Tibial nerve (tissue), 4 donors: ENCODE measurements at regions not wholly inside any gene's neighbourhood (a gene's known extent, or its start where the extent isn't known, plus 50 kb on each side); places are given as distances from the start of the nearest gene placed in this dataset.

ENCODE experiments used
- DNase-seq, 2 donors: peaks; one replicate each; pipeline ENCODE4 v3.0.0-alpha.2; 2019; ENCODE audit warnings: low spot score in 2 of 2
- H3K27ac ChIP-seq, 4 donors: fragments of 200-600 bp; sonication (generic) in 3 of 4; one replicate each; pipeline ENCODE4 v1.5.1; 2017 to 2019; ENCODE audit warnings: mild to moderate bottlenecking in 1 of 4
- H3K27me3 ChIP-seq, 2 donors: fragments of 200-600 bp; sonication (generic) in 1 of 2; one replicate each; pipeline versions ENCODE4 v1.5.1 to v1.6.0; 2017 to 2019
- H3K36me3 ChIP-seq, 3 donors: fragments of 200-600 bp; sonication (generic); one replicate each; pipeline ENCODE4 v1.5.1; 2018 to 2019
- H3K4me1 ChIP-seq, 4 donors: fragments of 200-600 bp; sonication (generic) in 3 of 4; one replicate each; pipeline ENCODE4 v1.5.1; 2017 to 2019
- H3K4me3 ChIP-seq, 4 donors: fragments of 200-600 bp; sonication (generic) in 3 of 4; one replicate each; pipeline ENCODE4 v1.5.1; 2017 to 2019; ENCODE audit warnings: mild to moderate bottlenecking in 1 of 4, moderate library complexity in 1 of 4
- H3K9me3 ChIP-seq, 4 donors: fragments of 200-600 bp; sonication (generic) in 3 of 4; one replicate each; pipeline ENCODE4 v1.5.1; 2017 to 2019
- CTCF ChIP-seq, 5 experiments: fragments of 200-600 bp in 3 of 5; fragments of 450-650 bp in 2 of 5; sonication (generic) in 3 of 5; IDR thresholded peaks; one replicate each; pipeline ENCODE4 v1.5.1; 2016 to 2019; ENCODE audit warnings: antibody characterized with exemption in 5 of 5, mild to moderate bottlenecking in 3 of 5, moderate library complexity in 2 of 5
- EP300 ChIP-seq, 2 donors: sonication (generic); formaldehyde crosslinking; IDR thresholded peaks; one replicate each; pipeline ENCODE4 v1.6.1; 2017; ENCODE audit warnings: antibody characterized with exemption in 2 of 2, mild to moderate bottlenecking in 1 of 2
- POLR2A ChIP-seq, 2 donors: fragments of 450-650 bp; IDR thresholded peaks; one replicate each; pipeline ENCODE4 v1.6.1; 2017; ENCODE audit warnings: antibody characterized with exemption in 2 of 2, mild to moderate bottlenecking in 2 of 2, moderate library complexity in 2 of 2
- WGBS, 2 donors: methylation state at CpG; one replicate each; pipeline ENCODE4 v1.1.5; 2018; 5-methylcytosine and 5-hydroxymethylcytosine counted together

- no peak overlapping the region for H3K4me3 ChIP-seq
- H3K36me3 ChIP-seq, result no peaks in the 10 kb centered on the region
- no peaks in the 10 kb centered on the region for H3K9me3 ChIP-seq
- peaks cover 0 to 26% (median 18%) of the 10 kb centered on the region in 4 donors for H3K4me1 ChIP-seq
- TF ChIP-seq CTCF (IDR thresholded peaks at IDR 0.05), result no peak
- no peak for TF ChIP-seq EP300 (IDR thresholded peaks at IDR 0.05)
- no peak for TF ChIP-seq POLR2A (IDR thresholded peaks at IDR 0.05)
- 91 to 93% methylated on average over 8 to 11 of the region's 12 CpGs for WGBS, 2 donors
- no peaks in the 10 kb centered on the region for H3K27me3 ChIP-seq
- no peak for DNase-seq
- no peak overlapping the region for H3K27ac ChIP-seq
Measured at GRCh38 chr7:426510-426909, 93.1 kb downstream of the PDGFA start.

GRCh38 chr7:427506-428103 lies 92.0 kb downstream of the PDGFA start:
- no peak overlapping the region for H3K4me3 ChIP-seq
- DNase-seq, result no peak
- H3K27ac ChIP-seq, result no peak overlapping the region
- H3K9me3 ChIP-seq, result no peaks in the 10 kb centered on the region
- peaks cover 0 to 26% (median 18%) of the 10 kb centered on the region in 4 donors for H3K4me1 ChIP-seq
- no peaks in the 10 kb centered on the region for H3K27me3 ChIP-seq
- no peaks in the 10 kb centered on the region for H3K36me3 ChIP-seq
- TF ChIP-seq EP300 (IDR thresholded peaks at IDR 0.05) (no peak), CTCF (IDR thresholded peaks at IDR 0.05) (no peak)
- 93 to 94% methylated on average over 18 of the region's 18 CpGs for WGBS, 2 donors

- TF ChIP-seq CTCF (IDR thresholded peaks at IDR 0.05) (no peak), POLR2A (IDR thresholded peaks at IDR 0.05) (no peak), EP300 (IDR thresholded peaks at IDR 0.05) (no peak)
- DNase-seq, result no peak
- 96 to 97% methylated on average over 18 of the region's 18 CpGs for WGBS, 2 donors
Measured at GRCh38 chr7:428387-428786, 91.3 kb downstream of the PDGFA start.

GRCh38 chr7:428927-429827 lies 90.5 kb downstream of the PDGFA start:
- WGBS, 2 donors, result 93 to 94% methylated on average over 47 to 48 of the region's 48 CpGs
- Histone ChIP-seq H3K27me3 (no peaks in the 10 kb centered on the region), H3K9me3 (no peaks in the 10 kb centered on the region), H3K27ac (no peak overlapping the region), H3K36me3 (no peaks in the 10 kb centered on the region), H3K4me3 (no peak overlapping the region), H3K4me1 (peaks cover 0 to 19% (median 17%) of the 10 kb centered on the region in 4 donors)
- DNase-seq, result no peak
- no peak for TF ChIP-seq POLR2A (IDR thresholded peaks at IDR 0.05)

More at GRCh38 chr7:428387-428786, 91.3 kb downstream of the PDGFA start:
- Histone ChIP-seq H3K9me3 (no peaks in the 10 kb centered on the region), H3K27me3 (no peaks in the 10 kb centered on the region), H3K27ac (no peak overlapping the region), H3K4me3 (no peak overlapping the region), H3K36me3 (no peaks in the 10 kb centered on the region), H3K4me1 (peaks cover 0 to 26% (median 18%) of the 10 kb centered on the region in 4 donors)

GRCh38 chr7:429828-430180 lies 89.8 kb downstream of the PDGFA start:
- no peak overlapping the region for H3K4me3 ChIP-seq

More at GRCh38 chr7:429828-430180, 89.8 kb downstream of the PDGFA start:
- Histone ChIP-seq H3K9me3 (no peaks in the 10 kb centered on the region), H3K27me3 (no peaks in the 10 kb centered on the region), H3K4me1 (peaks cover 0 to 13% (median 12%) of the 10 kb centered on the region in 4 donors), H3K36me3 (no peaks in the 10 kb centered on the region), H3K27ac (no peak overlapping the region)
- no peak for DNase-seq
- WGBS, 2 donors, result 91 to 95% methylated on average over 13 to 20 of the region's 20 CpGs
- TF ChIP-seq POLR2A (IDR thresholded peaks at IDR 0.05) (no peak), EP300 (IDR thresholded peaks at IDR 0.05) (no peak), CTCF (IDR thresholded peaks at IDR 0.05) (no peak)
